GM19372 (cell line): ENCODE measurements at regions not wholly inside any gene's neighbourhood (a gene's known extent, or its start where the extent isn't known, plus 50 kb on each side); places are given as distances from the start of the nearest gene placed in this dataset.
"Not testable (repeated sequence)": the region's sequence is repeated elsewhere in the genome, so short reads cannot be mapped to it uniquely, and the experiment has no call there.

ENCODE experiments used
- ATAC-seq: cut with Tn5 transposase; IDR thresholded peaks from one replicate; pipeline ENCODE4 v1.9.1; 2021; ENCODE audit warnings: mild to moderate bottlenecking, low read depth, moderate library complexity; ENCODE audit not compliant: unreplicated experiment

- no peak for ATAC-seq
Measured at GRCh38 chr4:127352220-127353113, 280.3 kb upstream of the INTU start.

GRCh38 chr4:127355743-127356142, 277.0 kb upstream of the INTU start:
- ATAC-seq = no peak

- ATAC-seq = no peak
Measured at GRCh38 chr4:127357765-127358164, 275.0 kb upstream of the INTU start.

GRCh38 chr4:127362686-127363085, 270.1 kb upstream of the INTU start:
- ATAC-seq = no peak

GRCh38 chr4:127364397-127364796, 268.4 kb upstream of the INTU start:
- ATAC-seq = no peak

GRCh38 chr4:127364911-127365310, 267.8 kb upstream of the INTU start:
- ATAC-seq = no peak

- ATAC-seq = no peak
Measured at GRCh38 chr4:127370604-127371003, 262.2 kb upstream of the INTU start.

- no peak for ATAC-seq
Measured at GRCh38 chr4:127379499-127379898, 253.3 kb upstream of the INTU start.

- not testable (repeated sequence) for ATAC-seq
Measured at GRCh38 chr4:127379948-127380347, 252.8 kb upstream of the INTU start.

GRCh38 chr4:127383666-127384065, 249.1 kb upstream of the INTU start:
- ATAC-seq = no peak

- ATAC-seq = no peak
Measured at GRCh38 chr4:127394516-127394915, 238.2 kb upstream of the INTU start.

GRCh38 chr4:127400276-127400675, 232.5 kb upstream of the INTU start:
- no peak for ATAC-seq

GRCh38 chr4:127400731-127401346, 231.9 kb upstream of the INTU start:
- ATAC-seq = peak; percentile 84

- no peak for ATAC-seq
Measured at GRCh38 chr4:127403471-127404084, 229.2 kb upstream of the INTU start.

- no peak for ATAC-seq
Measured at GRCh38 chr4:127406187-127406586, 226.6 kb upstream of the INTU start.

- ATAC-seq = not testable (repeated sequence)
Measured at GRCh38 chr4:127407572-127407971, 225.2 kb upstream of the INTU start.

GRCh38 chr4:127410201-127410600, 222.6 kb upstream of the INTU start:
- no peak for ATAC-seq

GRCh38 chr4:127410644-127411043, 222.1 kb upstream of the INTU start:
- ATAC-seq = no peak

- ATAC-seq = no peak
Measured at GRCh38 chr4:127414951-127415606, 217.7 kb upstream of the INTU start.

GRCh38 chr4:127416115-127416514, 216.6 kb upstream of the INTU start:
- no peak for ATAC-seq
